Suppressor macrophage treated with lipopolysaccharide for 1 hour (primary cell): ENCODE measurements at regions not wholly inside any gene's neighbourhood (a gene's known extent, or its start where the extent isn't known, plus 50 kb on each side); places are given as distances from the start of the nearest gene placed in this dataset.

Experiments used
- DNase-seq, 3 donors: peaks; one replicate each; pipeline ENCODE4 v3.0.0-alpha.2; 2020 to 2022

DNA sequence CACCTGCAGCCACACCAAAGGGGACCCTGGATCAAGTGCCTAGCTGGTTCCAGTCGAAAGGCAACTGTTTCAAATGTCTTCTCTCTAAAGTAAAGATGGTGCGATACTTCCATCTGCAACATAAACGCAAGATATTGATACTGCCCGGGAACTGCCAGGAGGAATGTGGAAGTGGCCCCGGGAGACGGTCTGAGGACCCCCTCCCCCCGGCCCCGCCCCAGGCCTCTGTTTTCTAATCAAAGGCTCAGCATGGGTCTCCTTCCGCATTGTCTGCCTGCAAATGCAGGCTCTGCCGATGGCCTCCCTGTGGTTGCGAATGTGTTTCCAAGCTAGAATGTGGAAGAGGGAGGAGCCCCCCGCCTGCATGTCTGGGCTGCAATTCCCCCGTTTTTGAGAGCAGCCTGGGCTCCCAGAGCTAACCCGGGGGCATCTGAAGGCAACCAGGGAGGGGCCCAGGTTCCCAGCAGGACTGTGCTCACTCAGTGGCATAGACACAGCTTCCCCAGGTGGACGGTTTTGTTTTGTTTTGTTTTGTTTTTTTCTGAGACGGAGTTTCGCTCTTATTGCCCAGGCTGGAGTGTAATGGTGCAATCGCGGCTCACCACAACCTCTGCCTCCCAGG is 223.9 kb upstream of the PPP2R2D start:
- no peak for DNase-seq

- no peak for DNase-seq
Measured at GRCh38 chr10:131677671-131678070, 223.1 kb upstream of the PPP2R2D start.

DNA sequence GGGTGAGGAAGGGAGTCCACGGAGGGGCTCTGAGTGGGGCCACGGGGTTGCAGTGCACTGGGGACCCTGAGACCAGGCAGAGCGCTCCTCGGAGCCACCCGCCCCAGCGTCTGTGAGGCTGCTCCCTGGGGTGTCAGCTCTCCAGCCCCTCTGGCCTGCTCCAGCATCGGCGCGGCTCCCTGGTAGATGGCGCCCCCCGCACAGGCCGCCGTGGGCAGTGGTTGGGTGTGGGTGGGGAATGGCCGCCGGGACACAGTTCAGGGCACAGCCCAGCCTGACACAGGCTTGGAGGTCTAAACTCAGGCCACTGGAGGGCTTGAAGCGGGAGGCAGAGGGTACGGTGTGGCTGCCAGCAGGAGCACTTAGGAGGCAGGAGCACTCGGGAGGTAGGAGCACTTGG is 222.6 kb upstream of the PPP2R2D start:
- no peak for DNase-seq

DNA sequence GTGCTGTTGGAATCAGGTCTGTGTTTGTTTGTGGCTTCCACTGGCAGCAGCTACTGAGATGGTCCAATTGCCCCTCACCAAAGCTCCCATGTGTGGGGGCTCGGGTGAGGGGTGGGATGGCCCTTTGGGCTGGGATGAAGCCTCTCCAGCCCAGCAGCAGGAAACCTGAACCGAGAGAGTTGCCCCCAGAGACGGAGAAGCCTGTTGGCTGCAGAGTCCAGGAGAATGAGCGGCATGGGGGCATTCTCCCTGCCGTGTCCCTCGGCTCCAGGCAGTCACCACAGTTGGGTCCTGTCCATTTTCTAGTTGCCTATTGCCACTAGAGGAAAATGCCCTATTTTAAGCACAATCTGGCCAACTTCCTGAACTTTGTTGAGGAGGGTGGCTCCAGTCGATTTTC is 222.2 kb upstream of the PPP2R2D start:
- DNase-seq = no peak

DNA sequence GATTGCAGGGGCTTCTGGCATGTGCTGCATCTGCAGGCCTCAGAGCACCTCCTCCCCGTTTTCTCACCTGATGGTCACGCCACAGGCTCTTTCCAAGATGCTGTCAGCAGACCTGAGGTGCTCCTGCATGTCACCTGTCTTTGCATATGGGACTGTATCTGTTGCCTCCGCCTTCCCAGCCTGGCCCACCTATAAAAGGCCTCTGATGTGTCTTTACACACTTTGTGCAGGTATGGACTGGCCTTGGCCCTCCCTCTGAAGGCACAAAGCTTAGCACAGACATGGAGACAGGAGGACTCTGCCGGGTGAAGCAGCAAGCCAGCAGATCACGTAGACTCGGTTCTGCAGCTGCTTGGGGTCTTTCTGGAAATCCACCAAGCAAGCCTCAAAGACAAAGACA is 220.9 kb upstream of the PPP2R2D start:
- DNase-seq = no peak

DNA sequence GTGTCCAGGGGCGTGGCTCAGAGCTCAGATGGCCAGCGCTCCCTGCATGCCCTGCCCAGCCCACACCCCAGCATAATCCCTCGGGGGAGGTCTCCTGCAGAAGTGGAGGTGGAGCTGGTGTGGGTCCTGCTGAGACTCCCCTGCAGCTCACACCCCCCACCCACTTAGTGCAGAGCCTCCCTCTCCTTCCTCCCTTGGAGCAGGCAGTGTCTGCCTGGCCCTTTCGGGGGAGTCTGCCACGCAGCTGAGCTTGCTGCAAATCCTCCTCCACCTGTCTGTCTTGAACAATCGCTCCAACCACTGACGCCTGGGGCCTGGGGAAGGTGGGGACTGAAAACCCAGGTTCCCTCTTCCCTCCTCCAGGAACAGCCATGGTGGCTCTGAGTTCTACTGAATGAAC is 219.7 kb upstream of the PPP2R2D start:
- no peak for DNase-seq

DNA sequence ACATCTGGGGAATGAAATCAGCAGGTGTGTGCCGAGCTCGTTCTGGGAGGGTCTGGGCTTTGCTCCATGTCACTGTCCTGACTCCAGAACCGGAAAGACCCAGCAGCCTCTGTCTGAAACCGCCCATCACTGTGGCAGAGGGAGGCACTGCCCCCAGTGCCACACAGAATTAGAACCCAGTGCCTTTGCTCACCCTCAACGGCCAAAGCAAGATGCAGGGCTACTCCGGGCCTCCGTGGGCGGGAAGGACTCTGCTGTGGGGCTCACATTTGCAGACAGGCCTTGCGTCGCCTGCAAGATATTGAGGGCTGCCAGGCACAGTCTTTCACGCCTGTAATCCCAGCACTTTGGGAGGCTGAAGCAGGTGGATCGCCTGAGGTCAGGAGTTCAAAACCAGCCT is 219.2 kb upstream of the PPP2R2D start:
- DNase-seq = no peak

DNA sequence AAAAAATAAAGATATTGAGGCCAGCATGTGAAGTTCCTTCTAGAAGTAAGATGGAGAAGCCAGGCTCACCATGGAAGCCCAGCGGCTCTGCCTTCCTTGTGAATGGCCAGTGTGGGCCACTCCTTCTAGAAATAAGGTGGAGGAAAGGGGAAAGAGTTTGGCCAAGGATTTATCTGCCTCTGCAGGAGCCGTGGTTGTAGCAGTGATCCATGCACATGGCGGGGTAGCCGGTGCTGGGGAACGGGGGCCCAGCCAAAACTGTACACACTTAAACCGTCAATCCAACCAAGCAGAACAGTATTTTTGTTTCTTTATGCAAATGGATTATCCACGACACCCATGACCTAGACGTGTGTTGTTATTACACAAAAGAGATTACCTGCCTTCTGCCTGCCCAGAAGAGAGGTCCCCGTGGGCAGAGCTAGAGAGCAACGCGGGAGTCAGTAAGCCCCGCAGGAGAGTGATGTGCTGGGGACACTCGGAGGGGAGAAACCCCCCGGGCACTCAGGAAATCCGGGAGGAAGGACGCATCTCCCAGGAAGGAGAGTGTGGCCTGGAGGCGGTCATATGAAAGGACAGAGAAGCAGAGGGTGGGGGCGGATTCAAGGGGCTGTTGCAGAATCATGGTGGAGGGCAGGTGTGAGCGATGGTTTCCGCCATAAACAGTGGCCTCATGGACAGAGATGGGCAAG is 218.4 kb upstream of the PPP2R2D start:
- no peak for DNase-seq

- no peak for DNase-seq
Measured at GRCh38 chr10:131683281-131683861, 217.4 kb upstream of the PPP2R2D start.

- no peak for DNase-seq
Measured at GRCh38 chr10:131683941-131684340, 216.9 kb upstream of the PPP2R2D start.

DNA sequence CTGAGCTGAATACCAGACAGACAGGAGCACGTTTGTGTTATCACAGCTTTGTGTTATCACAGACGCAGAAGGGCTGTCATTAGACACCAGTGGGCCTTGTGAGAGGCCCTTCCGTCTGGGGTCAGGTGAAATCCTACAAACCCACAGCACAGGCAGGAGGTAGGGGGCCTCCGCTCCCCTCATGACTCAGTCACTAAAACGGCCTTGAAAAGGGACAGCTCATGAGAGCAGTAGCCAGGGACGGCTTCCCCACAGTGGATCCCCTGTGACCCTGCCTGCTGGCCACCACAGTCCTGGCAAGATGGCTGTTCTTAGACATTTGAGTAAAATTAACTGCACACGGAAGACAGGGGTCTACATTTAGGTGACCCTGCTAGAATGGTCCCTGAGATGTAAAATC is 215.8 kb upstream of the PPP2R2D start:
- no peak for DNase-seq

DNA sequence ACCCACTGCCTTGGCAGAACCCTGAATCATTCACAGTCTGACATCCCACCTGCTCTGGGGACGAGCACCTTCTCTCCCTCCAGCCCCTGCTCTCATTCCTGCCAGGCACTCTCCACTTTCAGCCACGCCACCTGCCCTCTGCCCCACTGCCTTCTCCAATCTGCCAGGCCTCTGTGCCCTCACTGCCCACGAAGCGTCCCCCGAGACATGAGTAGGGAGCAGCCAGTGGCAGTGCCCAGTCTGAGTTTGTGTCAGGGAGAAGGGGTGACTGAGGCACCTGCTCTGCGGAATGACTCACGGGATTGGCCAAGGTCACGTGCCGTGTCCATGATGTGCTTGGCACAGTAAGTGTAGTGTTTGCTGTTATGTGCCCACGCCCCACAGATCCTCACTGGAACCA is 215.2 kb upstream of the PPP2R2D start:
- DNase-seq = no peak

- no peak for DNase-seq
Measured at GRCh38 chr10:131686781-131687420, 213.9 kb upstream of the PPP2R2D start.

- no peak for DNase-seq
Measured at GRCh38 chr10:131688304-131688703, 212.5 kb upstream of the PPP2R2D start.

DNA sequence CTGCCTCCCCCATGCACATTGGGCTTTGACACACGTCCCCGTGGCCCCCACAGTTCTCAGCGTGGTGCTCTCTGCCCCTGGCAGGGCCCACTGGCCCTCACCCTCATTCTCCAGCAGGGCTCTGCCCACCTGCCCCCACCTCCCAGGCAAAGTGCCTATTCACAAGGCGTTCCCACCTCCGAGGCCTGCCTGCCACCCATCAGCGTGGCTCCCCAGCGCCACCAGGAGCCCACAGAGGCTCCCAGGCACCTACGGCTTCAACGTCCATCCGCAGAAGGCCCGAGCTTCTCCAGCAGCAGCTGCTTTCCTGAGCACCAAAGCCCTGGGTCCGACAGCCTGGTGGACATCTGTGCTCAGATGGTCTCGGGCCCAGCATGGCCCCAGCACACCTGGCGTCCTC is 211.8 kb upstream of the PPP2R2D start:
- DNase-seq = no peak

DNA sequence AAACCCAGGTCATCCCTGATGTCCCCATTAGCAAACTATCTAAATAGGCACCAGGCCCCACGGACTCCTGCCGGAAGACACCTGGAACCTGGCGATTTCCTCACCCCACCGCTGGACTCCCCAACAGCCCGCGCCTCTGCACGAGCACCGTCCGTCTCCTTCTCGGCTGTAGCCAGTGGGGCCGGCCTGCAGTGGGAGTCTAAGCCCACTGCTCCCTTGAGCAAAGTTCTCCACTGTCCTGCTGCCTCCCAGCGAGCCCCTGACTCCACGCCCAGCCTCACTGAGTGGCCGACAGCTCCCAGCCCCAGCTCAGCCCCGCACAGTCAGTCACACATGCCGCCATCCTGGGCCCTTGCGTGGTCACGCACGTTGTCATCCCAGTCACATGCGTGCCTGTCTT is 211.3 kb upstream of the PPP2R2D start:
- no peak for DNase-seq

DNA sequence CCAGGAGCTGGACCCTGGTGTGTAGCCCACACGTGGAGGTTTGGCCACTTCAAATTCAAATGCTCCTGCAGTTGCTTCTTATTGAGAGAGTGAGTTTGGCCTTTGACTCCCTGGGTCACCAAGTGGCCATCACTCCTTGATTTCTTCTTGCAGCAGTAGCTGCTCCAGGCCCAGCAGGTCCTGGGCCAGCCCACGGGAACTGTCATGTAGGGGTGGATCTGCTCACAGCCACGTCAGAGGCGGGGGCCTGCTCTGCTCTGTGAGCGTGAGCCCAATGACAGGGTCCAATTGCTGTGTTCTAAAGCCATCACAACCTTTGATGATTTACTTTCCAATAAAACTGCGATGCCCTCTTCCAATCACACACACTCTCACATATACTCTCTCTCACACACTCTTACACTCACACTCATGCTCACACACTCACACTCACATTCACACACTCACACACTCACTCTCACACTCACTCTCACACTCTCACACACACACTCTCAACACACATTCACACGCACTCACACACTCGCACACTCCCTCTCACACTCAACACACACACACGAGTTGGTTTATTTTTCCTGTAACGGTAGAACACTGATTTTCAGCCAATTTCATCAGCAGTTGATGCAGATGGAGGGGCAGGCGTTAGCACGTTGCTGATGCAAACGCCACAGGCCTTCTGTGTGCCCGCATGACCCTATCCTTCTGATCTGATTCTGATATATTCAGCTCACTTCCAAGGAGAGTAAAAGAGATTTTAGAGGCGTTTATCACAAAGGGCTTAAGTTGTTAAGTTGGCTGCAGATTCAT is 210.7 kb upstream of the PPP2R2D start:
- no peak for DNase-seq

DNA sequence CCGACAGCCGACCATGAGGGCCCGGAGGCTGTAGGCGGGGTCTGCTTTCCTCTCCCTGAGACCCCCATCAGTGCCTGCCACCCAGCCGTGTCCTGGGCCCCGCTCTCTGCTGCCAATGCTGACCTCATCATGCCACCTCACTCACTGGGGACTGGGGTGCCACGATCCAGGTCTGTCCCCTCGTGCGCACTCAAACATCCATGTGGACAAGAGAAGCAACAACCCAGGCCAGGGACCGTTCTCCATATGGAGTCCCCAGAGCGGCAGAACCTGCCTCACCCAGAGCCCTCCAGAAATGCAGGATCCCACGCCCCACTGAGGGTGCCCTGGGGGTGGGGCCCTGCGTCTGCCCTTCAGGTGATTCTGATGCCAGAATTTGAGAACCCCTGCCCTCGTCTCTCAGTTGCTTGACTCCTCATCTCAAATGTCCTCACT is 210.0 kb upstream of the PPP2R2D start:
- no peak for DNase-seq

GRCh38 chr10:131691481-131692090 is 209.2 kb upstream of the PPP2R2D start:
- no peak for DNase-seq

DNA sequence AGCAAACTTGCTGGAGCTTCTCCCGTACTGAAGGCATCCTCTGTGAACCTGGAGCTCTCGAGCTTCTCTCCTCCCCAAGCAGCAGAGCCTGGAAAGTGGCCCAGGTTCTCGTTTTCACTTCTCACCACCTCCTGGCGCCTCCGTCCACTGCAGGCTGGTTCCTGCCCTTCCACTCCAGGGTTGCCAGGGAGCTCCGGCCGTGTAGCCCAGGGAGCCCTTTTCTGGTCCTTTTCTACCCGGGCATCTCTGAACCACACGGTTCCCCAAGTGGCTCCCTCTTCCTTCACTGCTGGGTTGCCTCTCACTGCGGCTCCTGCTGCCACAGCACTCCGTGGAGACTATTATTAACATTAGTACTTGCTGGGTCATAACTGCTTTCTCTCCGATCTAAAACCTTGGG is 208.6 kb upstream of the PPP2R2D start:
- DNase-seq = no peak

DNA sequence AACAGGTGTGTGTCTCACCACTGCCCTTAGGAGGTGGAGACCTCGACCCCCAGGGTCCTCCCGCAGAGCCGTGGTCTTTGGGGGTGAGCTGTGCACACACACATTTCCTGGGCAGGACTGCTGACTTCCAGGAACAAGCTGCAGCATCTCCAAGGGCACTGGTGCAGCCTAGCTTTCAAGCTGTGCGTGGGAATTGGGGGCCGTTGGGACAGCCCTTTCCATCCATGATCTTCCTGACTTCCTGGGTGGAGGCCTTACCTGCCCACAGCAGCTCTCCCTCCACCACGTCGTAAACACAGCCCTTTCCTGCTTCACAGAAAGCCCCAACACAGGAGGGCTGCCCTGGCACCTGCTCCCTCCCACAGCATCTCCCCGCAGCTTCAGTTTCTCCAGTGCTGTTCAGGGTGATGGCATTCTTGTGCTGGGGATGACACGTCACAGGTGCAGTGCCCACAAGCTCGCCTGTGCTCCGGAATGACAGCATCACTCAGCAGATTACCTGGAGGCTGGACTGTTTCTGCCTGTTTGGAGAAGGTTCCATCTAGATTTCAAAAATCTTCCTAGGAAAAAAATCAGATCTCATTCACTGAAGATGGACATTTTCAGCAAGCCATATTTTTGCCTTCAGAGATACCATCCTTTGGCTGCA is 208.0 kb upstream of the PPP2R2D start:
- DNase-seq = no peak

GRCh38 chr10:131693766-131694165 is 207.0 kb upstream of the PPP2R2D start:
- DNase-seq = no peak
